ENCODE measurements at regions not wholly inside any gene's neighbourhood (a gene's known extent, or its start where the extent isn't known, plus 50 kb on each side); places are given as distances from the start of the nearest gene placed in this dataset.

- no peak for TF ChIP-seq CTCF (IDR thresholded peaks at IDR 0.05)
- 65 to 80% methylated on average over 10 of the region's 10 CpGs for WGBS, 2 donors
- intact Hi-C loops (cut with DNase I; ENCODE audit: low total_unique reads), result no loop called here
- no peak for DNase-seq (ENCODE audit: low spot score in 2 of 2)
- H3K4me3 ChIP-seq (ENCODE audit: low read depth, poor library complexity, severe bottlenecking), result no peak overlapping the region
These were observed 137.3 kb downstream of the SEC61B start for GRCh38 chr9:99359336-99359735.

DNA sequence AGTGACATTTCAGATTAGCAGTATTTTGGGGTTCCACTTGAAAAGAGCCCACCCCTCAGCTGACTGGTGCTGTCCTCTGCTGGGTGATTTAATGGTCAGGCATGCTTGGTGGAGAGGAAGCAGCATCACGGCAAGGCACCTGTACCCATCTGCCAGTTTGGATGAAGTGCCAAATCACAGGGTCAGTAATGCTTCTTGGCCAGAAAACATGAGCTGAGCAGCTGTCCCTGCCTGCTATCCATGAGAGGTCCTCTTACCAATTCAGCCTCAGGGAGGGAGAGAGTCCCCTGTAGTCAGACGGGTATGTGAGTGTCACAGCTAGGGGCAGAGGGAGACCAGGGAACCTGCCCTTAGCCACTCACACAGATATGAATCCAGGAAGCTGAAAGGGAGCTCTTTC lies 137.9 kb downstream of the SEC61B start:
- no peak for TF ChIP-seq POLR2A (IDR thresholded peaks at IDR 0.05)
- no peak for TF ChIP-seq CTCF (IDR thresholded peaks at IDR 0.05)
- 72 to 84% methylated on average over 2 of the region's 2 CpGs for WGBS, 2 donors
- H3K4me3 ChIP-seq (ENCODE audit: low read depth, poor library complexity, severe bottlenecking), result no peak overlapping the region
- no peak for DNase-seq (ENCODE audit: low spot score in 2 of 2)
- intact Hi-C loops (cut with DNase I; ENCODE audit: low total_unique reads), result no loop called here

DNA sequence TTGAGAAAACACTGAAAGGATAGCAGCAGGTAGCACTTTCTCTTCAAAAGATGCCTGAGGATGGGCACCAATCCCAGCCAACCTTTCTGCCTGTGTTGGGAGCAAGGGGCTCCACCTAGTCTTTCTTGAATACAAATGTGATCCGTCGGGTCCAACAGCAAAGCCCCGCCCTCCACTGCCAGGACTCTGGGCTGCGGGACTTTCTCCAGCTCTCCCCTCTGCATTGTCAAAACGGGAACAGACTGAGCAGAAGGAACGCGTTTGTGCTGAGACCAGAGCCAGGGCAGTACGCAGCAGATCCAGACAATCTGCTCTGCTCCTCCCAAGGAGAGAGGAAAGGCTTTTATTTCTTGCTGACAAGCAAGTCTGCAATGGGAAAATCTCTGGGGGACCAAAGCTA lies 139.7 kb downstream of the SEC61B start:
- 3 to 8% methylated on average over 8 of the region's 8 CpGs for WGBS, 2 donors
- H3K4me3 ChIP-seq (ENCODE audit: low read depth, poor library complexity, severe bottlenecking), result no peak overlapping the region
- DNase-seq (ENCODE audit: low spot score in 2 of 2), result no peak
- intact Hi-C loops (cut with DNase I; ENCODE audit: low total_unique reads), result no loop called here
- no peak for TF ChIP-seq POLR2A (IDR thresholded peaks at IDR 0.05)
- TF ChIP-seq CTCF (IDR thresholded peaks at IDR 0.05), result no peak

GRCh38 chr9:99362321-99362720 lies 140.2 kb downstream of the SEC61B start:
- no peak overlapping the region for H3K4me3 ChIP-seq (ENCODE audit: low read depth, poor library complexity, severe bottlenecking)
- TF ChIP-seq POLR2A (IDR thresholded peaks at IDR 0.05) (no peak), CTCF (IDR thresholded peaks at IDR 0.05) (no peak)
- intact Hi-C loops (cut with DNase I; ENCODE audit: low total_unique reads), result no loop called here
- no peak for DNase-seq (ENCODE audit: low spot score in 2 of 2)

DNA sequence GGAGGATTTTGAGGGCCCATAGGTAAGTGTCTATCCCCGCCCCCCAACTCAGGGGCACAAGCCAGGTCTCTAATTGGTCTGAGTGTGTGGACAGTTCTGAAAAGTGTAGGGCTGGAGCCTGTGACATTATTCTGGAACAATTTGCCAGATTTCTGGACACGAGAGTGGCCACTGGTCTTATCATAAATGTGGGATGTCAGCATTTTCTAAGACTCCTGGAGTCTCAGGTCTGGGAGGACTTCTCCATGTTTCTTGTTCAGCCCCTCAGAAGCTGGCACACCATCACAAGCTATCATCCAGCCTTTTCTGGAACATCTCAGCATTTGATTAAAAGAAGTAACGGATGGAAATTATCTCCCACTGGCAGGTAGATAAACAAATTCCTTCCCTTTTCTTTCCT lies 141.4 kb downstream of the SEC61B start:
- intact Hi-C loops (cut with DNase I; ENCODE audit: low total_unique reads), result no loop called here
- 85% methylated on average over 3 of the region's 3 CpGs for WGBS, 2 donors

More for the DNA sequence above, 141.4 kb downstream of the SEC61B start:
- no peak for TF ChIP-seq CTCF (IDR thresholded peaks at IDR 0.05)
- no peak for TF ChIP-seq POLR2A (IDR thresholded peaks at IDR 0.05)
- DNase-seq (ENCODE audit: low spot score in 2 of 2), result no peak
- H3K4me3 ChIP-seq (ENCODE audit: low read depth, poor library complexity, severe bottlenecking), result no peak overlapping the region
